GM21825 (cell line): ENCODE measurements at regions not wholly inside any gene's neighbourhood (a gene's known extent, or its start where the extent isn't known, plus 50 kb on each side); places are given as distances from the start of the nearest gene placed in this dataset.

Source experiments
- ATAC-seq: cut with Tn5 transposase; IDR thresholded peaks from one replicate; pipeline ENCODE4 v1.9.1; 2021; ENCODE audit warnings: mild to moderate bottlenecking, moderate library complexity; ENCODE audit not compliant: unreplicated experiment

DNA sequence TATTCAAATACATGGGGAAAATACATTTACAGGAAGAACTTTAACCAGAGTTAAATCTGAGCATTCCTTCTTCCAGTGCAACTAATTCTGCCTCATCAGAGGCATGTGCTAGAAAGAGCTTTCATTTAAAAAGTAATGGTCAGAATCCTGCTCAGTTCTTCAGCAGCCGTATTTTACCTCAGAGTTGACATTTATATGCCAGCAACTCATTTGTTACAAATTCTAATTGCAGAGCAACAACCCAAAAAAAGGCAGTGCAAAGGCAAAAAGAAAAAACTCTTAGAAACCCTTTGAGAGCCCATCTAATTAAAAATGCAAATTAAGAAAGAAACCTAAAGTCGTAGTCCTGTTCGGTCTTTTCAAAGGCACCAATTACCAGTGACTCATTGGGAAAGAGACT, 392.5 kb downstream of the PBX1 start:
- ATAC-seq: no peak

- ATAC-seq: no peak
Measured at GRCh38 chr1:164950541-164950986, 391.6 kb downstream of the PBX1 start.

DNA sequence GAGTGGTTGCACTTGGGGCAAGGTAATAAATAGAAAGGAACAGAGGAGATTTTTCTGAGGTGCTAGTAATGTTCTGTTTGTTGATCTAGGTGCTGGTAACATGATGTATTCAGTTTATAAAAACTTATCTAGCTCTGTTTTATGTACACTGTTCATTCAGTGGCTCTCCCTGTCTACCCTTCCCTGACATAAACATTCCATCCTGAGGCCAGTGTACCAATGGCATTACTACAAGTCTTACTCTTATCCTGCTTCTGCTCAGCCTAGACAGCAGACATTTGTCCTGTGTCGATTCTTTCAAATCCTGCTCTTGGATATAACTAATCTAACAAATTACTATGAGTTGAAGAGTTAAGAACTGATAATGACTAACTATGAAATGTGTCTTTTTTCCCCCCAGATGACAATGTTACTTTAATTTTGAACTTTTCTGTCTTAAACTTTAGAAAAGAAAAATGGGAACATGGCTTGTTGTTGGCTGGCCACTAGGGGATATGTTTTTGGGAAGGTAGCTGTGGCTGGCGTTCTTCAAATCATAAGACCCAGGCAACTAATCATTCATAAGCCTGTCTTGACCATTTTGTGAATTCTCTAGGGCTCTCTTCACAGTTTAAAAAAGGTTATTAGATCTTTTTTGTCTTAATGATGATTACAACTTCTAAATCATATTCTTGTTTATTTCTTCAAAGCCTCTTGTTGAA, 390.9 kb downstream of the PBX1 start:
- no peak for ATAC-seq

GRCh38 chr1:164948101-164948500, 389.1 kb downstream of the PBX1 start:
- ATAC-seq: no peak

GRCh38 chr1:164937291-164937690, 378.3 kb downstream of the PBX1 start:
- ATAC-seq: no peak

GRCh38 chr1:164932580-164932979, 373.6 kb downstream of the PBX1 start:
- ATAC-seq: no peak

GRCh38 chr1:164930833-164931232, 371.8 kb downstream of the PBX1 start:
- ATAC-seq: no peak

- no peak for ATAC-seq
Measured at GRCh38 chr1:164930241-164930640, 371.3 kb downstream of the PBX1 start.

DNA sequence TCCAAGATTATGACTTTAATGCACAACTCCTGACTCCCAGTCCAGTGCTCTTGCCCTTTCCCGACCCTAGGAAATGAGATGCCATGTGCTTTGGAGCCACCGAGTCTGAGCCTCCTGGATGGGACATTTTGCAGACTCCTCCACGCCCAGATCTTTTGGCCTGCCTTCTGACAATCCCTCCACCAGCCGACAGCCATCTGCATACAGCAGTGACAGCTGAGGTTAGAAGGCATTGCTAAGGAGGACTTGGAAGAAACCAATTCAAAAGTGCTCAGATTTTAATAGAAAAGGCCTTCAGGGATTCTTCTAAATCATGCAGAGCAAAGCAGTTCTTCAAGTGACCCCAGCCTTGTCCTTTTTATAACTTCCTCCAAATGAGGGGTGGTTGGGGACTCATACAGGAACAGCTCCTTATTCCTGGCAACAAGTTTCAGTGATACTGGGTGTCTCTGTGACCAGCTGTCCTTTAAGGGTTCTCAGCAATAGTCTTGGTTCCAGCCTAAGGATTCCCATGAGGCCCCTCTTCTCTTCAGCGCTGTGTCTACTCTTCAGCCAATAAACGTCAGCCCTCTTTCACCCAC, 369.3 kb downstream of the PBX1 start:
- ATAC-seq: no peak

- ATAC-seq: no peak
Measured at GRCh38 chr1:164926107-164926506, 367.1 kb downstream of the PBX1 start.

DNA sequence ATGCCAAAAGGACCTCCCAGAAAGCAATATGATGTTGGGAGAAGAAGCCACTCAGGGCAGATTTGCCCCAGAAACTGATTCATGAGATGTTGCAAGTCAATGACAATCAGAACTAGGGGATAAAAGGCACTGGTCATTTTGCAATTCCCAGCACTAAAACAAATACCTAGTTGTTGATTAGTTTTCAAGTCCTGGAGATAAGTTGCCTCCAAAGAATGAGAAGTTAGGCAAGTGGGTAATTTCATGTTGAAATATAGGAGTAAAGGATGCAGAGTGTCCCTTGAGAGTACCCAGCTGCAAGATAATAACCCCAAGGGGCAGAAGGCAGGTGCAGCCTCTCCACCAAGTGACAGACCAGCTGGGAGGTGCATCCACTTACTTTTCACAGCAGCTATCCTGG, 363.6 kb downstream of the PBX1 start:
- no peak for ATAC-seq

DNA sequence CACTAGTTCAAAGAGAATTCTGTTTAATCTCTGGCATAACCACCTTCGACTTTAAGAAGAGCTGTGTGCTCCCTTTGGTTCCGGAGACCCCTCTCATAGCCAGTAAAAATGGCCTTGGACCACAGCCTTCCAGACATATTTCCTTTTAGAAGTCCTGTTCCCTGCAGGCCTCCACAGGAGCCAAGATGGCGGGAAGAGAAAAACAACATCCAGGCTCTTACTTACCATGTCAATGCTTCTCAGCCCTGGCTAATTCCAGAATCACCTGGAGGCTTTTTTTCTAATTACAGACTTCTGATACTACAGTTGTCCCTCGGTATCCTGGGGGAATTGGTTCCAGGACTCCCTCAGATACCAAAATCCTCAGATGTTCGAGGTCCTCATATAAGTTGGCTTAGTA, 362.5 kb downstream of the PBX1 start:
- ATAC-seq: no peak

DNA sequence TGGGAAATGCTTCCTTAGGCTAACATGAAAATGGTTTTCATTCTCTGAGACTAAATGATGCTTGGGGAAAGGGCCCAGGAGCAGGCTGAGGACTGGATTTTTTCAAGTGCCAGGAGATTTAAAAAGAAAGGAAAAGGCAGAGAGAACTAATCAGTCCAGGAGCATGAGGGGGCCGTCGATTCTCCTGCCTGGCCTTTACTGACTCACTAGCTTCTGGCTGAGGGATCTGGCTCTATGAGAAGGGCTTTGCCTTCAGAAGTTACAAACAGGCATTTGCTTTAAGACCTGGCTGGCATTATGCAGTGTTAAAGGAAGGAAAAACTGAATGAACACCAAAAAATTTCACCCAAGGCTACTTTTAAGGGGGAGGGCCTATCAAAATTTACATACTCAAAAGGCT, 359.2 kb downstream of the PBX1 start:
- ATAC-seq: no peak

DNA sequence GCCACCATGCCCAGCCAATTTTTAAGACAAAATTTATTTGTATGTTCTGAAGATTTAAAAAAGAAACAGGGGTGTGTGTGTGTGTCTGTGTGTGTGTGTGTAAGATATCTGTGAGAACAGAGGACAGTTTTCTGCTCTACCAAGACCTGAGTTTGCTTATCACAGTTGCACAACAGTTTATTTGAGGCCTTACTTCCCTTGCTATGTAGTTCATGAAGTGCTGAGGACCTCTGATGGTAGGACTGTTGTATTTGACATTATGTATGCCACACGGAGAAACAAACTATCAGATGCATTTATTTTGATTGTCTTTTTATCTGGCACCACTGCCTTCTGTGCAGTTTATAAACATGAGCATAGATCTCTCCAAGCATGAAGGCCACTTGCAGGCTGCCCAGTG, 355.2 kb downstream of the PBX1 start:
- no peak for ATAC-seq

DNA sequence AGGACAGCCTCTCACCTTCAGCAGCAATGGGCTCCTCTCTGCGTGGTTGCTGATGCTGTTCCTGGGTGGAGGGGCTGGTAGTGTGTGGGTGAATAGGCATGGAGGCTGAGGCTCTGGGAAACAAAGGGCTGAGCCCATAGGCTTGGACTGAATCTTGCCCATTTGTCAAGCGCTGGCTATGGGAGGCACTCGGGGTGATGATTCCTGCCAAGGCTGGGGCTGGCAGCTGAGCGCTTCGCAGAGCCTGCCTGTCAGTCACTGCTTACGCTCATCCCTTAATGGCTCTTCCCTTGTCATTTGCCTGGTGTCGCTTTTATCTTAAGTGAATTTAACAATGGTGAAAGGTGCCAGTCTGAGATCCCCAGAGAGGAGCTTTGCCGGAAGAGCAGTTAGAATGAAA, 353.3 kb downstream of the PBX1 start:
- no peak for ATAC-seq

DNA sequence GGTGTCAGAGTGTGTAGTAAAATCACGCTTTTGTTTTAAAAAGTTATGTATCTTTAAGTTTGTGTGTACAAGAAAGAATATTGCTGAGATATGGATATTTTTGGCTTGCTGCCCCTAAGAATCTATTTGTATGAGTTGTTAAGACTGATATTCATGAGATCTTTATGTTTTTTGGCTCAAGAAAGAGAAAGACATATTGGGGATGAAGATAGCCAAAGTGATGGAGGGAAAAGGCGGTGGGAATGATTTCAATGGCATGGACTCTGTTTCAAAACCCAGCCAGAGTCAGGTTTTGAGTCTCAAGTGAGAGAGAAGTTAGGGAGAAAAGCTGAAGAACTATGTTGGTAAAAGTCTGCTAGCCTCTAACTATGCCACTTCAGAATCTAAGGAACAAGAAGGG, 351.7 kb downstream of the PBX1 start:
- ATAC-seq: no peak

DNA sequence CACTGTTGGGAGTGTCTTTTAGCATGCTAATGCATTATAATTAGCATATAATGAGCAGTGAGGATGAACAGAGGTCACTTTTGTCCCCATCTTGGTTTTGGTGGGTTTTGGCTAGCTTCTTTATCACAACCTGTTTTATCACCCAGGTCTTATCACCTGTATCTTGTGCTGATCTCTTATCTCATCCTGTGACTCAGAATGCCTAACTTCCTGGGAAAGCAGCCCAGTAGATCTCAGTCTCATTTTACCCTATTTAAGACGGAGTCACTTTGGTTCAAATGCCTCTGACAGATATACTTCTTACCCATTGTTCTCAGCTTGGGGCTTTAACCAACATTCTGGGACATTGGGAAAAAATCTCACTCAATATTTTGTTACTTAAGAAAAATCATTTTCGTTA, 348.7 kb downstream of the PBX1 start:
- no peak for ATAC-seq

DNA sequence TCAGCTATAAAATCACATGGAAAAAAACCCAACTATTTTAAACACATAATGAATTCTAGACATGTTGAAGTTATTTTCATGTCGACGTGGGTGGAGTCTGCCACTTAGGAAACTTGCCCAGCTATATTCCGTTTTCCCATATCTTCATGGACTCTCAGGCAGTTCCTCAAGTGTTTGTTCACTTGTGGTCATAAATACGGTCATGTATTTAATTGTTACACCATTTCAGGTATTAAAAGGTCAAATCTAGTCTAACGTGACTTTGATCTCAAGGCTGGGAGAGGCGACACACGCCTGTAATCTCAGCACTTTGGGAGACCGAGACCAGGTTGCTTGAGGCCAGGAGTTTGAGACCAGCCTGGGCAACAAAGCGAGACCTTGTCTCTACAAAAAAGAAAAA, 346.9 kb downstream of the PBX1 start:
- ATAC-seq: no peak

GRCh38 chr1:164902491-164902890, 343.5 kb downstream of the PBX1 start:
- no peak for ATAC-seq
